ENCODE measurements at regions not wholly inside any gene's neighbourhood (a gene's known extent, or its start where the extent isn't known, plus 50 kb on each side); places are given as distances from the start of the nearest gene placed in this dataset.
"Not testable (repeated sequence)": the region's sequence is repeated elsewhere in the genome, so short reads cannot be mapped to it uniquely, and the experiment has no call there.

- intact Hi-C loops (cut with DNase I) = no loop called here
- ATAC-seq (no peak), DNase-seq (ENCODE audit: low spot score) (no peak)
Observed at GRCh38 chr3:154921351-154921750, 158.8 kb upstream of the MME start.

DNA sequence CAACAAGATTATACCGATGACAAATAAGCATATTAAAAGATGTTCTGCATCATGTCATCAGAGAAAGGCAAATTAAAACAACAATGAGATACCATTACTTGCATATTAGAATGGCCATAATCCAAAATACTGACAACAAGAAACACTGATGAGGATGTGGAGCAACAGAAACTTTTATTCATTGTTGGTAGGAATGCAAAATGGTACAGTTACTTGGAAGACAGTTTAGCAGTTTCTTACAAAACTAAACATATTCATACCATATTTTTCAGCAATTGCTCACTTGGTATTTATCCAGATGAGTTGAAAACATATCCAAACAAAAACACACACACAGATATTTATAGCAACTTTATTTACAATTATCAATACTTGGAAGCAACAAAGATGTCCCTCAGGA is 160.9 kb upstream of the MME start:
- no peak for ATAC-seq
- no peak for DNase-seq (ENCODE audit: low spot score)
- intact Hi-C loops (cut with DNase I) = no loop called here

DNA sequence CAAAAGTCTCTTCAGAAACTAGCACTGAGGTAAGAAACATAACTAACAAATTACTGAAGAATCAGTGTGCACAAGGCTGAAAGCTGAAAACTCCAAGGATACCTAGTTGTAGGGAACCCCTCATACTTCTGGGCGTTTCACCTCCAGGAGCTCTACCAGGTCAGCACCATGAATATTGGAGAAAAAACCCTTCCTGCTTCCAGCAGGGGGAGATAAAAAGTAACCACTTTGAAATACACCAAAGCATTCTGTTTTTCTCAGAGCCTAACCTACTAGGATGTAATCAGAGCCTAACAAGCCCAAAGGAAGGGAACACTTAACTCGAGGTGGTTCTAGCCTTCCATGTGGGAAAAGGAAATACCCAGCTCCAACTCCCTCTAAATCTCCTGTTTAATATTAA is 175.8 kb upstream of the MME start:
- DNase-seq (ENCODE audit: low spot score) (no peak), ATAC-seq (peak; percentile 17)
- intact Hi-C loops (cut with DNase I) = no loop called here

- intact Hi-C loops (cut with DNase I); DNase-seq (ENCODE audit: low spot score); ATAC-seq: not testable (repeated sequence)
Observed at GRCh38 chr3:154902495-154902894, 177.6 kb upstream of the MME start.

DNA sequence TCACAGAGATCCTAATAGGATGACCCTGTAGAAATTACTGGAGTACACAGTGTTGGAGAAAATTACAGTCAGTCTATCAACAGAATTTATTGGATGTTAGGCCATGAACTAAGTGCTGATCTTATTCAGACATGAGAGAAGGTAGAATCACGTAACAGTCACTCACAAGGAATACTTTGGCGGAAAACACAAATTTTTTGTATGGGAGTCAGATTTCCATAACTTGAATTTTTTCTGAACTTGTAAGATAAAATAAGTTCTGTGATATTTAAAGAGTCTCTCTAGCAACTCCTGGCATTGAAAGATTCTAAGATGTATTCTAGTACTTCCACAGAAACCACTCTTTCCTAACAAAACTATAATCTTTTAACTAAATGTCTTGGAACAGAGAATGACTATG is 178.8 kb upstream of the MME start:
- intact Hi-C loops (cut with DNase I) = no loop called here
- ATAC-seq (no peak), DNase-seq (ENCODE audit: low spot score) (no peak)

GRCh38 chr3:154900816-154901215 is 179.3 kb upstream of the MME start:
- ATAC-seq (peak; percentile 71), DNase-seq (ENCODE audit: low spot score) (no peak)
- intact Hi-C loops (cut with DNase I) = no loop called here

- ATAC-seq (no peak), DNase-seq (ENCODE audit: low spot score) (no peak)
- intact Hi-C loops (cut with DNase I) = no loop called here
Observed at GRCh38 chr3:154898916-154899315, 181.2 kb upstream of the MME start.

DNA sequence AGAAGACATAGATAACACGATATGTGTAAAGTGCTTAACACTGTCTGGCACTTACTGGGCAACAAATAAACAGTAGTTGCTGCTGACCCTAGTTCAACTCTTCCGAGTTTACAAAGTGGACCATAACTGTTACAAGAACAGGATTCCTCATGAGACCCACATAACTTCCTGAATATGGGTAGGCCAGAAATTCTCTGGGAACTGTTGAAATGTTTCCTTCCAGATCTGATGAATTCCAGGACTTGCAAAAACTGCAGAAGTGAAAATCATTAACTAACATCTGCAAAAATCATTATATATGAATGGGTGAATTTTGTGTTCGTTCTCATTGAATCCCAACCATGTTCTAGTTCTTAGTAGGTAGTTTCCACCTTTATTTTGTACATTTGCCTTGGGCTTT is 181.7 kb upstream of the MME start:
- ATAC-seq (peak; percentile 78), DNase-seq (ENCODE audit: low spot score) (no peak)
- intact Hi-C loops (cut with DNase I) = no loop called here

DNA sequence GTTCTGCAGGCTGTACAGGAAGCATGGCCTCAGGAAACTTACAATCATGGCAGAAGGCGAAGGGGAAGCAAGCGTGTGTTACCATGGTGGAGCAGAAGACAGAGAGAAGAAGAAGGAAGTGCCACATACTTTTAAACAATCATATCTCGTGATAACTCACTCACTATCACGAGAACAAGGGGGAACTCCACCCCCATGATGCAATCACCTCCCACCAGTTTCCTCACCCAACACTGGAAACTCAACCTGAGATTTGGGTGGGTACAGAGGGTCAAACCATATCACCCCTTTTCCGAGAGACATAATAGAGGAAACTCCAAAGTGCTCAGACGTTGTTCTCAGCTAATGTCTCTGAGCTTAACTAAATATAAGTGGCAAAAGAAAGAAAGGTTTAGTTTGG is 186.3 kb upstream of the MME start:
- intact Hi-C loops (cut with DNase I) = no loop called here
- no peak for ATAC-seq
- DNase-seq (ENCODE audit: low spot score) = no peak

DNA sequence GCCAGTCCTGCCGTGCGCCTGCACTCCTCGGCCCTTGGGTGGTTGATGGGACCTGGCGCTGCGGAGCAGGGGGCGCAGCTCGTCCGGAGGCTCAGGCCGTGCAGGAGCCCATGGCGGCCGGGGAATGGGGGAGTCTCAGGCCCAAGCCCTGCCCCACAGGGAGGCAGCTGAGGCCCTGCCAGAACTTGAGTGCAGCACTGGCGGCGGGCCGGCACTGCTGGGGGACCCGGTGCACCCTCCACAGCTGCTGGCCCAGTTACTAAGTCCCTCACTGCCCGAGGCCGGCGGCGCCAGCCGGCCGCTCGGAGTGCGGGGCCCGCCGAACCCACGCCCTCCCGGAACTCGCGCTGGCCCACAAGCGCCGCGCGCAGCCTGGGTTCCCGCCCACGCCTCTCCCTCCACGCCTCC is 190.9 kb upstream of the MME start:
- DNase-seq (ENCODE audit: low spot score) (no peak), ATAC-seq (no peak)
- intact Hi-C loops (cut with DNase I) = no loop called here

GRCh38 chr3:154887869-154888268 is 192.2 kb upstream of the MME start:
- DNase-seq (ENCODE audit: low spot score) = no peak
- ATAC-seq = no peak

GRCh38 chr3:154886437-154886836 is 193.7 kb upstream of the MME start:
- ATAC-seq (peak; percentile 59), DNase-seq (ENCODE audit: low spot score) (no peak)
- intact Hi-C loops (cut with DNase I) = no loop called here

More at GRCh38 chr3:154887869-154888268, 192.2 kb upstream of the MME start:
- intact Hi-C loops (cut with DNase I) = no loop called here

DNA sequence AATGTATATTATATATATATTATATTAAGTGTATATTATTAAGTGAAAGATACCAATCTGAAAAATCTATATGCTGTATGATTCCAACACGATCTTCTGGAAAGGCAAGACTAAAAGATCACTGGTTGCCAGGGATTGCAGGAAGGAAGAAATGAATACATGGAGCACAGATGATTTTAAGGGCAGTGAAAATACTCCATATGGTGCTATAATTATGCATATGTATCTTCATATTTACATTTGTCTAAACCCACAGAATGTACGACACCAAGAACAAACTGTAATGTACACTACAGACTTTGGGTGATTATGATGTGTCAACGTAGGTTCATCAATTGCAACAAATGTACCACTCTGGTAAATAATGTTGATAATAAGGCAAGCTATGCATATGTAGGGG is 194.7 kb upstream of the MME start:
- DNase-seq (ENCODE audit: low spot score) (no peak), ATAC-seq (no peak)
- intact Hi-C loops (cut with DNase I) = no loop called here

DNA sequence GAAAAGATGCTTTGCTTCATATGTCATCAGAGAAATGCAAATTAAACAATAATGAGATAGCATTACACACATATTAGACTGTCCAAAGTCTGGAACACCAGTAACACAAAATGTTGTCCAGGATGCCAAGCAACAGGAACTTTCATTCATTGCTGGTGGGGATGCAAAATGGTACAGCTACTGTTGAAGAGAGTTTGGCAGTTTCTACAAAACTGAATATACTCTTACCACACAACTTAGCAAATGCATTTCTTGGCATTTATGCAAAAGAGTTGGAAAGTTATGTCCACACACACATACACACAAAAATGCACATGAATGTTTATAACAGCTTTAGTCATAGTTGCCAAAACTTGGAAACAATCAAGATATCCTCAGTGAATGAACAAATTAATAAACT is 195.2 kb upstream of the MME start:
- ATAC-seq (no peak), DNase-seq (ENCODE audit: low spot score) (no peak)
- intact Hi-C loops (cut with DNase I) = no loop called here

- no peak for ATAC-seq
- no peak for DNase-seq (ENCODE audit: low spot score)
- intact Hi-C loops (cut with DNase I) = no loop called here
Observed at GRCh38 chr3:154875142-154875541, 205.0 kb upstream of the MME start.

- intact Hi-C loops (cut with DNase I) = no loop called here
Observed at GRCh38 chr3:154872696-154873095, 207.4 kb upstream of the MME start.

GRCh38 chr3:154872074-154872473 is 208.0 kb upstream of the MME start:
- peak; percentile 53 for ATAC-seq
- intact Hi-C loops (cut with DNase I) = no loop called here
- no peak for DNase-seq (ENCODE audit: low spot score)

More at GRCh38 chr3:154872696-154873095, 207.4 kb upstream of the MME start:
- no peak for DNase-seq (ENCODE audit: low spot score)
- no peak for ATAC-seq

DNA sequence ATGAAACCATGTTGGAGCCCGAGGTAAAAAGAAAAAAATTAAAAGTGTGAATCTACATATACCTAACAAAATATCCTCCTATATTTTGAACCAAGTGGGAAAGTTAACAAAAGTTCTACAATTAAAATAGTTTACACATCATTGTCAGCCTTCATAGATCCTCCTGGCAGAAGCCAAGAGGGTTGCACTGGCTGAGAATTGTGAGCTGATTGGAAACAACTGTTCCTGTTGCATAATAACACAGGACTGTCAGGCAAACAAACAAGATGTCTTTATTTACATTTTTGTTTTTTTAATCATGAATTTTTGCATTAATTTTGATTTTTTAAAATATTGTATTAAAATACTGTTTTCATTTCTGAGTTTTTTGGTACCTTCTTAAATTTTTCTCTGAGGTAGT is 215.2 kb upstream of the MME start:
- intact Hi-C loops (cut with DNase I) = no loop called here
- ATAC-seq (no peak), DNase-seq (ENCODE audit: low spot score) (no peak)

DNA sequence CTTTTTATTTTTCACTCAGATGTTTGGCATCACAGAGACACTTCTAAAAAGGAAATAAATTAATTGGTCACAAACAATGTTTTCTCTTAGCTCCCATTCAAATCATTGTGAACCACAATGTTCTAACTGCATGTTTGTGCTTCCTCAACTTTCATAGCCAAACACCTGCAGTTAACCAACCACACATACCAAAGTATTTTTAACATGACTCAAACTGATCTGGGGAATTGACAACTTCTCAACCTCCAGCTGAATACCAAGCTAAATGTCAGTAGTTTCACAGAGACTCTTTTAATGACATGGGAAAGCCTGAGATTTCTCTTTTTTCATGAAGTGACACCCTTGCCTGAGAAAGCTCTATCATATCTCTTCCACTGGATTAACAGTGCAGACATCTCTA is 217.9 kb upstream of the MME start:
- DNase-seq (ENCODE audit: low spot score) (no peak), ATAC-seq (peak; percentile 22)
- intact Hi-C loops (cut with DNase I) = no loop called here

DNA sequence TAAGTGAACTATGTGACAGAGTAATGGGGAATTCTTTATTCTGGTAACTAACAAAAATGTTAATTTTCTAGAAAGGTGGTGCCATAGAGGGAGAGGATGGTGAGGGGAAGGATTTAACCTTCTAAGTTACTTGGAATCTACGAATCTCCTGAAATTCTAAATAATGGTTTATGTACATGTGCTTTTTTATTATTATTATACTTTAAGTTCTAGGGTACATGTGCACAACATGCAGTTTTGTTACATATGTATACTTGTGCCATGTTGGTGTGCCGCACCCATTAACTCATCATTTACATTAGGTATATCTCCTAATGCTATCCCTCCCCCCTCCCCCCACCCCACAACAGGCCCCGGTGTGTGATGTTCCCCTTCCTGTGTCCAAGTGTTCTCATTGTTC is 227.1 kb upstream of the MME start:
- intact Hi-C loops (cut with DNase I); ATAC-seq; DNase-seq (ENCODE audit: low spot score): not testable (repeated sequence)

- intact Hi-C loops (cut with DNase I) = no loop called here
- no peak for DNase-seq (ENCODE audit: low spot score)
- no peak for ATAC-seq
Observed at GRCh38 chr3:154852515-154852914, 227.6 kb upstream of the MME start.

DNA sequence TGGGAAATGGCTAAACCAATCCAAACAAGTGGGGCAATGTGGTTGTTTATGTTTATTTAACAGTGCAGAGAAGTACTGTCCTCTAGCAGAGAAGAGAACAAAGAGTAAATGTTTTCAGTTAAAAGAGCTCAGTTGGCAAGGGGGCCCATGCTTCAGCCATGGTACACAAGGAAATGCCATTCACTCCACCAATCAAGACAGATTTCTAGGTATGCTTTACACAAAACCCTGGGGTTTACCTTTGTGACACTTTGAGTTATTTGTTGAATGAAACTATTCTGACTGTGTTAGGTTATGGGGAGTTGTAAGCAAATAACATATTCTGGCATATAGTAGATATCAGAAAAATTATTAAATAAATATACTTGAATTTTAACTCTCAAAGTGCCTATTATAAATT is 228.5 kb upstream of the MME start:
- ATAC-seq = no peak
- intact Hi-C loops (cut with DNase I) = no loop called here
- no peak for DNase-seq (ENCODE audit: low spot score)

All from sciatic nerve (tissue), 2 donors.